ENCODE measurements at regions not wholly inside any gene's neighbourhood (a gene's known extent, or its start where the extent isn't known, plus 50 kb on each side); places are given as distances from the start of the nearest gene placed in this dataset.

DNA sequence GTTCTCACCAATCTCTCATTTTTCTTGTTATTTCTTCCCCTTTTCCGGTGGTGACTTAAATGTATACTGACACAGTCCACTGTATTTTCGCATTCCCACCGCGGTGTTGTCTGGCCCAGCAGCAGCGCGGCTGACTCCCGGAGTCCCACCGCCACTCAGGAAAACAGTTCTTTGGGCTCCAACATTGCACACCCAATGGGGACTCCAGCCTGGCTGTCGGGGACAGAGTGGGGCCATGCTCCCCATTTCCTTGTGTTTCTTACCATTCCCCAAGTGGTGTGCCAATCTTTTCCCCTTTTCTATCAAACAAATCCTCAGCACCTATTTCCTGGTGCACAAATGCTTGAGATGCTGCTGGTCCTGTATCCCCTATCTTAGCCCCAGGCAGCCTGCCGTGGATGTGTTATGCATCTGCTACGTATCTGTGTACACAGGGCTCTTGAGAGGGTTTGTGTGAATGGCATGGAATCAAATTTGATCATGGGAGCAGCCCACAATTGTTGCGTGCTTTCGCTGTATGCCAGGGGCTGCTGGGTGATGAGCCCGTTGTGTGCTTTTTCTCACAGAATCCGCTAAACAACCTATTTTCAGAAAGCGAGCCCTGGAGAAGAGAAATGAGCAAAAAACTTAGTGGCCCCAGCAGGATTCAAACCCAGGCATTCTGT, 219.1 kb upstream of the RGMA start:
- no peak for DNase-seq

DNA sequence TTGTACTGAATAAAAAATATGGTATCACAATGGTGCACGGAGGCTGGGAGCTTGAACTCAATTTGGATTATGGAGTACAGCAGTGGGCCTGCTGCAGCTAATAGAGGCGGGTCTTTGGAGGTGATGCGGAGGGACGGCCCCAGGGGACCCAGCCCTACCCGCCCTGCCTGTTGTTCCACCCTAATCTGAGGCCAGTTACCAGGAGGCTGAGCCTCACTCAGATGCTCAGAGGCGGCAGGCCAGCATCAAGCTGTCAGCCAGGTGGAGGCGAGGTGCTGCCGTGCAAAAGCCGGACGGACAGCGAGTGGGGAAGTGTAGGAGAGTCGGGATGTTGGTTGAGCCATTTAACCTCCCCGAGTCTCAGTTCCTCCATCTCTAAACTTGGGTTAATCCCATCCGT, 218.5 kb upstream of the RGMA start:
- no peak for DNase-seq

DNA sequence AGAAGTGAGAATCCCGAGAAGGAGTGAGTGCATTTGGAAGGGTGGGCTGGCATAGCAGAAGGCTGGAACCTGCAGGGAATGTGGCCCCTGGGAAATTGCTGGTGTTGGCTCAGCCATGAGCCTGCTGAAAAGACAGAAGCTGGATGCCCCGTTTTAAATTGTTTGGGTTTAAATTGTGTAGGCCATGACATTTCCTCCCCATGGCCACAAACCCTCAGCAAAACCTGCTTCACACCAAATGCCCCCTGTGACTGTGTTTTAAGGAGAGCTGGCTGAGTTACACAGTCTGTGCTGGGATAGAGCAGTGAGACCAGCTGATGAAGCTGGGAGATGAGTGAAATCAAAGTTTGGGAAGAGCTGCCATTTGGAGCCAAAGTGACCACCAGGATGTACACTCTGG, 216.3 kb upstream of the RGMA start:
- DNase-seq, result no peak

DNA sequence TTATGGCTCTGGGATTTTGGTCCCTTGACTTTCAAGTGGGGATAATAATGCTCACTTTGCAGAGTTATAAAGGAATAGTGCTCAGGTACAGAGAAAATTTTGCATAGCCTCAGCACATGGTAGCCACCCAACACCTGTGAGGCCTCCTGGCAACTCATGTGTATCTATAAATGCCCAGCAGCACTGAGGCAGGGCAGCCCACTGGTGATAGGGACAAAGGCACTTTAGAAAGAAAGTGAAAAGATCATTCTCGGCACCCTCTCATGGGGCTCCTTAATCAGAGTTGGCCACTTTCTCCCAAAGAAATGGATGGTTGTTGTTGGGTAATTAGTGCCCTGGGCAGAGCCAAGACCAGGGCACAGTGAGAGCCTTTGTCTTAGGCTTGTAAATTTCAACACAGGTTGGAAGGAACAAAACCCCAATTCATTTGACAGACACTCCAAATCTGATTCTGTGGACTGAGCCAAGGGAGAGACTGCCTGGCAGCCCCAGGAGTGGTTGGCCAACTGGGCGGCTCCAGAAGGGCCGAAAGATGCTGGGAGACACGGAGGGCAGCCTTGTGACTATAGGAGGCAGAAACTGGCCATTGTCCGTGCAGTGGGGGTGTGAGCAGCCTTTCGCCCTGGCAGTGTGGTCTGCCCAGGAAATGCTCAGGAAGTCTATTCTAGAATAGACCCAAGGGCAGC, 213.2 kb upstream of the RGMA start:
- no peak for DNase-seq

DNA sequence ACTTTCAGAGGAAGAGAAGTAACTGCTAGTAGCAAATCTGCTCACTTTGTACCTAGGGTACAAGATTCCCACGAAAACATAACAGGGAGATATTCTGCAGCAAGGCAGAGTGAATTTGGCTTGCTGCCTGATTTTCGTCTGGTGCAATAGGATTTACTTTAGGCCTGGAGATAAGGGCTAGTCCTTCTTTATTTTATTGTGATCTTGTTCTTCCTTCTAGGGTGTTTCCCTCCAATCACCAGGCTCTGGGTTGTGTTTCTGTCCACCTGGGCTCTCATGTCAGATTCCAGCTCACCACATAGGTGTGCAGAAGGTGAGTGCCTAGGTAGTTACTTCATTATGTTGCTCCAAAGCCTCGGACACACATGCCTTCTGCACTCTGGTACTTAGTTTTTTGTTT, 211.8 kb upstream of the RGMA start:
- DNase-seq, result no peak

DNA sequence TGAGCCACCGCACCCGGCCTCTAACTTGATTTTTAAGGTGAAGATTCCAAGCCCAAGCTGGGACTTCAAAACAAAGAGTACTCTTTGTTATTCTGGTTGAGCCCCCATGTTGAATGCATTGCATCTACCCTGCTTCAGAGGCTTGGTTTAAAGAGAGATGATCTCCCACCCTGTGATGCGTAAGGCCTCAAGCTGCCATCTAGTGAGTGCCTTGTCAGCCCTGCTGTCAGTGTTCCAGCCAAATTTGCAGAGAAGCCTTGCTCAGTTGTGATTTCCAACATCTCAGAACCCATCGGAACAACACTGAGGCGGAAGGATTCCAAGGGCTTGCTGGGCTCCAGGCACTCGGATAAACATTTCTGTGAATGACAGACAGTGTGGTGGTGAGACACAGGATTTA, 210.7 kb upstream of the RGMA start:
- no peak for DNase-seq

DNA sequence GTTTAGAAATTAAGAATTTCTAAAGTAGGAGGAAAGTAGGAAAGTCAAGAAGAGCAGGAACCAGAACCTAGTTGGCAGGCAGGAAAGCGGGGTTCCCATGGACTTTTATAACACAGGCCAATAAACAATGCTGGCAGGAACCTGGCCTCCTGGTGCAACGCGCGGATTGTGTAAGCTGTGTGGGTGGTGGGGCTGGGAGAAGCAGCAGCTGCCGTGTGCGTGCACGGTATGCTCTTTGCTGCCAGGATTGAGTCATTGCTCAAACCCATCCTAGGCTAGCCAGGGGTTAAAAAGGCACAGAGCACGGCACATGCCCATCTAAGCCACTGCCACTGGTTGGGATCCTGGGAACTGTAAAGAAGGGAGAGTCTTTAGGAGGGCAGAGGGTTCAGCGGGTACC, 209.9 kb upstream of the RGMA start:
- DNase-seq, result no peak

DNA sequence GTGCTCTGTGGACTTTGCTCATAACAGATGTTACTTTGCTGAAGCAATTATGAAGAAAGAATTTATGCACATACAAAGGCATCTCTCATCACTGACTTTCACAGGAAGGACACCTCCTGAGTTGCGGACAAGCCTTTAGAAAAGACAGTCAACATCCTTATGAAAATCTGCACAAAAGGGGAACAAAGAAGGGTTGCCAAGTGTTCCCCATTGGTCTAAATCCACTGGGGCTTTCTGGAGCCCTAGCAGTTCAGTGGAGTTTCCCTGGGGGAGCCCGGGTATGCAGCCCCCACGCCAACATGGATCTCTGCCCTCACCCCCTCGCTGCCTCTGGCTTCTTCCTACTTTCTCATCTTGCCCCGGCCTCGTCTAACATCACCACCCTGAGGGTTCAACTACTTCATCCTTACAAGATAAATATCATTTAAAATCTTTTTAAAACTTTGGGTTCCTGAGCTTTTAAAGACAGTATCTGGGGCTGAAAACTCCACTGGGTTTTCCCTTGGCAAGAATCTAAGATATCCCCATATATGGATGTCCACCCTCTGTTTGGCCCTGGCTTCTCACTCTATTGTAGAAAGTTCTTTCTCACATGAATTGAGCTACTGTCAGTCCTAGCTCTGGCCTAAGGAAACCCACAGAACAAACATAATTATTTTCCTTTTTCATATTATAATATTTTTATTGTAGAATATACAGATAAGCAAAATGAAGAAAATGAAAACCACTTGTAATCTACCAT, 207.9 kb upstream of the RGMA start:
- DNase-seq, result no peak

DNA sequence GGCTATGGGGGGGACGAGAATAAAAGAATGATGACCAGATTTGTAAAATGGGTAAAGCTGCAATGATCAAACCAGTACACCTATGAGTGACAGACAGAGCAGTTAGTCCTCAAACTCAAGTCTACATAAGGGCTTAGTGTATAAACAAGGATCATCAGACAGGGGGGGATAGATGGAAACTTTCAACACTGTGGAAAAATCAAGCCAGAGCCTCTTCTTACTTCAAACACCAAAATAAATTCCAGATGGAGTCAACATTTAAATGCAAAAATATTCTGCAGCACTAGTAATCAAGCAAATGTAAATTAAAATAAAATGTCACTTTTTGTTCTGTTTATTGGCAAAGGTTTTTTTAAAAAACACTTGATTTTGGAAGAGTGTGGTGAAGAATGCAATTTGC, 205.9 kb upstream of the RGMA start:
- DNase-seq, result no peak

DNA sequence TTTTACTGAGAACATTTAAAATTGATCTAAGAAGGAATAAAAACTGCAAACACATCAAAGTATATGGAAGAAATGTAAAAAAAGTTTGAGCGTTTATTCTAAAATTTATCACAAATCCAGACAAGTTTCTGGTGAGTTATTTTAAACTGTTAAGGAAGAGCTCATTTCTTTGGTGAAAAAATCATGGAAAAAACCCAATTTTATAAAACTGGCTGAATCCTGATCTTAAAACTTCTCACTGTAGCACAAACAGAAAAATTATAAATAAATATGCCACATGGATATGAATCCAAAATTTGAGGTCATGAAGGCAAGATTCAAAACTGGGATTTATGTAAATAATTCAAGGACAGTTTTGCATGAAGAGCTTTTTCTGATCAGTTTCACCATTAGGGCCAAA, 205.1 kb upstream of the RGMA start:
- no peak for DNase-seq

DNA sequence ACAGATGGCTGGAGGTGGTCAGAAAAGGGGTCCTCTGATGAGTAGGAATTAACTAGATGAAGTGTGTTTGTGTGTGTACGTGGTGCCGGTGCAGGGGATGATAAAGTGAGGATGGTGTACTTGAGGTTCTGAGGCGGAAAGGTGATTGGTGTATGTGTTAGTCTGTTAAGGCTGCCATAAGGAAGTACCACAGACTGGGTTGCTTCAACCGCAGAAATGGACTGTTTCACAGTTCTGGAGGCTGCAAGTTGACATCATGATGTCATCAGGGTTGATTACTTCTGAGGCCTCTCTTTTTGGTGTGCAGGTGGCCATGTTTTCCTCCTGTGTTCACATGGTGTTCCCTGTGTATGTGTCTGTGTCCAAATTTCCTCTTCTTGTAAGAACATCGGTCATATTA, 202.4 kb upstream of the RGMA start:
- DNase-seq, result no peak

DNA sequence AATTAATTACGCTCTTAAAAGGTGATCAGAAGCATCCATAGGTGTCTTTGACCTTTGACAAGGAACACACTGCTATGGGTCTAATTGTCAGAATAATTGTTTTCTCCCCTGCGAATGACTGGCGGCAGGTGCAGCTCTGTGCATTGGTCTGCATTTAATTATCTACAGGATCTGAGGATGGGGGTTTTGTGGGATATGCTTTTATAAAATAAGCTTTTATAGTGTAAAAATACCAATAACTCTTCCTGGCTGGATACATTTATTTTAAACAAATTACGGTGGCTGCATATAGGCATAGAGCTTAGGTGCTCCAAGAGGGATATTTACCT, 201.6 kb upstream of the RGMA start:
- no peak for DNase-seq

DNA sequence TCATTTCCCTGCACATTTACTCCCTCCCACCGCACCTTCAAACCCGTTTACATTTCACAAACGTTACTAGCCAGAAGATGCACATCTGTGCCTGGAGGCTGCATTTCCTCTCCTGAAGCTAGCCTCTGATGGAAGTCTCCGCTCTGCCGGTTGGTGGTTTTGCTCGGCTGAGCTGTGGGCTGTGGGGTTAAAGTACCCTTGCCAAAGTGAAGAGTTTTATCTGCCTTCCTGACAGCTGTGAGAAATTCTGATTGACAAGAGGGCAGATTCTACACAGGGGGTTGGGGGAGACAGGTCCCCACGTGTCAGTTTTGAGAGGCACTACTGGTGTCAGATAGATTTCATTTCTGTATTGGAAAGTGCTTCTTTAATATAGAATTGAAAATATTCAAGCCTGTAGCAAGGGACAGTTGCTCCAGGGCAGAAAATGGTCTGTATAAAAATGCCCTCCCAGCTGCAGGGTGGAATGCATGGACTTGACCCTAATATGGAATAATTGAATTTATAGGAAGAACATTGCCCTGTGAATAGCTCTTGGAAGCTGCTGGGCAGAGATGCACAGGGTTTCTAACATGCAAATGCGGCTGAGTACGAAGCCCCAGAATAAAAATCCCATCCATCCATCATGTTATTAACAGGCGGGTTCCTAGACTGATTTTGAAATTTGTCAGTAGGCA, 201.1 kb upstream of the RGMA start:
- no peak for DNase-seq

DNA sequence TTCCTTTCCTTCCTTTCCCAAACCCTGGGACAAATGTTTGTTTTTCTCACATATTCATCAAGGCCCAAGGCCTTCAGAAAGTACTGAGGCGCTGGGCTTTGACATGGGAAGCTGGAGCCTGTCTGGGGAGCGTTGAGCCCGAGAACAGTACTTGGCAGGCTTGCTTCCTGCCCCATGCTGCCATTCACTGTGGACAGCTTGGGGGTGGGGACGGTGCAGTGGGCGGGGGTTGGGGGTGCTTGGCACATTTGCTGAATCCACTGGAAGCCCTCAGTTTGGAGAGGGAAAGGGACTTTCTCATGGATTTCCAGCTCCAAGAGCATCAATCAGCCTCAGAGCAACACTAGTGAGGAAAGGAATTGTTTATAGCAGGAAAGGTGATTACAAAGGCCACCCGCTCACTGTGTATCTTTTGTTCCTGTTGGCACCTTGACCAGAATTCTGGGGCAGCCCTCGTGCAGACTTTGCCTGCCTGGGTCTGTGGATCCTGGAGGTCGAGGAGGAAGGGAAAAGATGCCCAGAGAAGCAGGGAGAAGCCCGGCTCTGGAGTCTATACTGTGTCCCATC, 199.8 kb upstream of the RGMA start:
- no peak for DNase-seq

DNA sequence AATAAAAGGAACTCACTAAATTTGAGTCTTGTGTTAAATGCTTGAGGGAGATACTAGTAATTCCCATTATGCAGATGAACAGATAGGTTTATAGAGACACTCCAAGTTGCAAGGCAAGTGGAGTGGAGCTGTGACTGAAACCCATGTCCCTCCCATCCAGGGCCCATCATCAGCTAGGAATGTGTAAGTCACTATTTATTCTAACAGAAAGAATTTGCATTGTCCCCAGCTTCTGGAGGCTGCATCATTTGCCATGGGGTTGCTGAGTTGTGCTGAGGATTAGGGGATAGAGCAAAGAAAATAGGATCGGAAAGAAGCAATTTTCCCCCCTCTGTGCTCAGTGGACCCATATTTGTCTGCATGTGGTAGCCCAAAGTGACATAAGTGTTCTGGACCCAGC, 197.4 kb upstream of the RGMA start:
- DNase-seq, result no peak

DNA sequence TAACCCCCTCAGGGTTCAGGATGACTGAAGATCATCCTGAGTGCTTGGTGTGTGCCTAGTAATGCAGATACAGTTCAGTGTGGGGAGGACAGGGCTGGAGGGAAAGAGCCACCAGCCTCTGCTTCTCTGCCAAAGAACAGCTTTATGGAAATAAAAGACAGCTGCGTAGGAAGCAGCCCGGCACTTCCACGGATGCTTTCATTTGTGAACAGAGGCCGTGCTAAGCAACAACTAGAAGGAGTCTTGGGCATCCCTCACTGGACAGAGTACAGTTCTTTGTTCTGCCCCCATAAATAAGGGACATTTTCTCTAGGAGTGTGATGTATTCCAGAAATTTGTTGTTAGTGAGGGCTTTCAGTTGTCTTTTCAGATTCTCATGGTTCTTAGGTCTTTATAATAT, 194.8 kb upstream of the RGMA start:
- DNase-seq, result no peak

DNA sequence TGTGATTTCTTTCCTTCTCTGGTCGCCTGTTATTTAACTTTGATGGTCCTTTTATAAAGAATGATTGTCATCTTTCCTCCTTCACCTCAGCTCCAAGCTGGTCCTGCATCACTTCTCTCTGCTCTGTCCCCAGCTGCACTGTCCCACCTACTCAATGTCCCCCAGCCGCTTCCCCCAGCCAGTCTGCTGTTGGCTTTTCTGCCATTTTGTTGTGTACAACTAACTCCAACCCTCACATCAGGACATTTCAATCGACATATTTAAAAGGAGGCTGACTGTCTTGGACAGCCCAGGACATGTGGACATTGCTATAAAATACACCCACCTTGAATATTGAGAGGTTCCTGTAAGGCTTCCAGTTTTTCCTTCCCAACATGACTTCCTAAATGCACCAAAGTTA, 193.8 kb upstream of the RGMA start:
- no peak for DNase-seq

DNA sequence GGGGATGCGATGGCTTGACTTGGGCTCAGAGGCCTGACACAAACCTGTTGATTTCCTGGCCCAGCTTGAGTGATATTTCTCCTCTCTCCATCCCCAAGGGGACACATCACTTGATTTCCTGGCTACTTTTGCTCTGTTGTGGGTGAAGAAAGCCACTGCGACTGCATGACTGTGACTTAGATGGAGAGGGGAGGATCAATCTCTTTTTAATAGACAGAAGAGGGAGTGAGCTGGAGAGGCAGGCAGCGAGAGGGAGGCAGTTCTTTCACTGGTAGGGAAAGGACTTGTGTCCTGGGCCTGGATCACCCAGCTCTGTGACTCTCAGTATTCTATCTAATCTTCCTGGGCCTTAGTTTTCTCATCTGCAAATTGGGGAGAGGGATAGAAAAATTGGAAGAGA, 189.8 kb upstream of the RGMA start:
- no peak for DNase-seq

DNA sequence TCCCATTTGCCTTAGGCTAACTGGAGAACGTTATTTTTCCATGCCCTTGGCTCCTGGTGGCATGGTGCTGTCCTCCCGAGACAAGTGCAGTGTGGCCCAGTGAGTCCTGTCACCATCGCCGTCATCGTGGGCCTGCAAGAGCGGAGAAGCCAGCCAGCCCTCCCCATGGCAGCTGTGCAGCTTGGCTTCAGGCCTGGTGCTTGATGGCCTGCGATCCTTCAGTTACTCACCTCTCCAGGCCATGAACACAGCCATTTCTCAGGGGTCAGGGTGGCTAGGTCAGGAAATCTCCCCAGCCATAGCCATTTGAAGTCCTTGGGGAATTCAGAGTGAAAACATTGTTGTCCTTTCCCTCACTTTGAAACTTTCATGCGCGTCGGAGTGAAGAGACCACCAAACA, 189.0 kb upstream of the RGMA start:
- no peak for DNase-seq

DNA sequence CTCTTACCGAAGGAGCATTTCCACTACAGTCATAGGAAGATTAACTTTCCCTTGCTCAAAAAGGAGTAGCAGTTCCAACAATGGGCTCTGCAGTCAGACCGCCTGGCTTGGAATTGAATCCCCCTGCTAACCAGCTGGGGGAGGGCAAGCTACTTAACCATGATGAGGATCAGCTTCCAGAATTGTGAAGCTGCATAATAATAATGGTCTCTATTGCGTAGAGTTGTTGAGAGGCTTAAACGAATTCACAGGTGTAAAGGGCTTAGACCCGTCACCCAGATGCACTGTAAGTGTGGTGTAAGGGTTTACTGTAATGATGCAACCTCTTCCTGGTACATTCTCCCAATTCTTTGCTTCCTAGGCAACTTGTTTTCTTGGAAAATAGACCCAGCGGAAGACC, 185.2 kb upstream of the RGMA start:
- DNase-seq, result peak; percentile 33

DNA sequence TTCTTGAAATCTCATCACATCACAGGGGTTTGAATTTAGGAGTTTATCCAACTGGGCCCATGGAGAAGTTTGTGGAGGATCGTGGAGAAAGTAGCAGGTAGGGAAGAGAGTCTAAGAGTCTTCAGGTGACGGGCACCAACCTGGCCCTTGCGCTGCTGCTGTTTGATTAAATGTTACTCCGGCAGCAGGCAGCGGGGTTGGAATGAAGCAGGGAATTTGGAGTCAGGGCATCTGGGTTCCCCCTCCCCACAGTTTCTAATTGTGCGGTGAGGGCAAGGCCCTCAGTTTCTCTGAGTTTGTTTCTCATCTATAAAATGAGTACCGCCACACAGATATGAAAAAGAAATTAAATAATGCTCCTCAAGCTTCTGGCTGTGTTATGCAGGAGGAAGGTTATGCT, 182.9 kb upstream of the RGMA start:
- no peak for DNase-seq

DNA sequence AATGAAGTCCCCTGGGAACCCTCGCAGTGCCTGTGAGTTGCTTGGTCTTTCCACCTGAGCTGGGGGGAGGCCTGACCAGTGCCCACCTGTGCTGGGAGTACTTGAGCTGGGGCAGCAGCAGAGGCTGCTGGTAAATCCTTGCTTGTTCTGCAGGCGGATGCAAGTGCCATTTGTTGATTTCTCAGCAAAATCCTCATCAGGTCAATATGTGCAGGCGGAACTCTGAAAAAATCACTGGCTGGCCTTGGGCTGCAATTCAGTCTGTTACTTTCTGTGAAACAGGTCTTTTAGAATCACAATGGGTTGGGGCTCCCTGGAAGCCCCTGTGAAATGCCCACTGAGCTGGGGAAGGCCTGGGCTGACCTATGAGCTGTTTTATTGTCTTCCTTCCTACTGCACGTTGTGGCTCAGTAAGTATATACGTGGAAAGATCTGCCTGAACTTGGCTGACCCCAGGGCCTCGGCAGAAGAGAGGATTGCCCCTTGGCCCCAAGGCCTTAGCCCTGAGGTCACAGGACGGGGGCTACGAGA, 182.0 kb upstream of the RGMA start:
- DNase-seq, result no peak

DNA sequence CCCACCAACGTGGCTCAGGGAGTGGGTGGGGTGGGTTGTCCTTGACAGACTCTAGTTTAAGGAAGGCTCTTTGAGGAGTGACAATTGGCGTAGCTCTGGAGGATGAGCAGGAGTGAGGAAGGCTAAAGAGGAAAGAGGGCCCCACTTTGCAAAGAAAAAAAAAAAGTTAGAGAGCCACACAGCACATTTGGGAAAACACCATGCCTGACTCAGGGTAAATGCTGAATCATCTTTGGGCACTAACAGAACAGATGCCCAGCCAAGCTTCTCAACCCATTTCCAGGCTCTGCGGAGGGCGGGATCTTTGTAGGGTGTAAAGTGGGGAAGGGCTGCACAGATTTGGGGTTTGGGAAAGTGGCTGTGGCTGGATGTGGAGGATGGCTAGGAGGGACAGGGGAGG, 179.1 kb upstream of the RGMA start:
- no peak for DNase-seq

Measured in renal pelvis (tissue), 1 donor.